ENCODE measurements at regions not wholly inside any gene's neighbourhood (a gene's known extent, or its start where the extent isn't known, plus 50 kb on each side); places are given as distances from the start of the nearest gene placed in this dataset.

GRCh38 chr21:27734146-27734545 is 767.3 kb upstream of the ADAMTS5 start:
- no peak overlapping the region for H2AFZ ChIP-seq (replicated peaks)
- no peak for DNase-seq (ENCODE audit: low spot score)
- H4K20me1 ChIP-seq (ENCODE audit: low read depth) = no peaks in the 10 kb centered on the region
- Mint-ChIP-seq H3K27me3 (ENCODE audit: insufficient read depth, low read depth) (no peaks in the 10 kb centered on the region), H3K9me3 (no peaks in the 10 kb centered on the region), H3K27ac (no peak overlapping the region), H3K4me3 (no peak overlapping the region), H3K36me3 (no peaks in the 10 kb centered on the region), H3K4me1 (no peaks in the 10 kb centered on the region)
- no peaks in the 10 kb centered on the region for H3K9me3 ChIP-seq (ENCODE audit: low read depth)
- no peaks in the 10 kb centered on the region for H3F3A ChIP-seq (ENCODE audit: low read depth)
- H3K4me2 ChIP-seq = no peak overlapping the region
- no peaks in the 10 kb centered on the region for H3K79me2 ChIP-seq (ENCODE audit: low read depth)
- H3K27me3 ChIP-seq = no peaks in the 10 kb centered on the region
- H3K4me3 ChIP-seq = no peak overlapping the region
- TF ChIP-seq EZH2 (IDR thresholded peaks at IDR 0.05) (no peak), EZH2phosphoT487 (IDR thresholded peaks at IDR 0.05) (no peak), CTCF (IDR thresholded peaks at IDR 0.05) (no peak)
- H3K4me1 ChIP-seq = no peaks in the 10 kb centered on the region
- H3K27ac ChIP-seq = no peak overlapping the region
- no peak overlapping the region for H3K9ac ChIP-seq
- no peaks in the 10 kb centered on the region for H3K36me3 ChIP-seq

- no peak overlapping the region for H3K27ac ChIP-seq
- no peaks in the 10 kb centered on the region for H3K27me3 ChIP-seq
- no peak overlapping the region for H3K4me3 ChIP-seq
- no peaks in the 10 kb centered on the region for H3K36me3 ChIP-seq
- DNase-seq (ENCODE audit: low spot score) = no peak
- H3K9ac ChIP-seq = no peak overlapping the region
- no peaks in the 10 kb centered on the region for H3K79me2 ChIP-seq (ENCODE audit: low read depth)
- H2AFZ ChIP-seq (replicated peaks) = no peak overlapping the region
- no peaks in the 10 kb centered on the region for H4K20me1 ChIP-seq (ENCODE audit: low read depth)
- H3K4me1 ChIP-seq = no peaks in the 10 kb centered on the region
- no peaks in the 10 kb centered on the region for H3K27me3 Mint-ChIP-seq (ENCODE audit: insufficient read depth, low read depth)
- no peaks in the 10 kb centered on the region for H3F3A ChIP-seq (ENCODE audit: low read depth)
- no peak overlapping the region for H3K4me3 Mint-ChIP-seq
- no peaks in the 10 kb centered on the region for H3K9me3 ChIP-seq (ENCODE audit: low read depth)
- H3K36me3 Mint-ChIP-seq = no peaks in the 10 kb centered on the region
- no peaks in the 10 kb centered on the region for H3K9me3 Mint-ChIP-seq
- no peak overlapping the region for H3K4me2 ChIP-seq
- no peaks in the 10 kb centered on the region for H3K4me1 Mint-ChIP-seq
- TF ChIP-seq CTCF (IDR thresholded peaks at IDR 0.05) (no peak), EZH2 (IDR thresholded peaks at IDR 0.05) (no peak), EZH2phosphoT487 (IDR thresholded peaks at IDR 0.05) (no peak)
- H3K27ac Mint-ChIP-seq = no peak overlapping the region
Observed at GRCh38 chr21:27725916-27726315, 759.0 kb upstream of the ADAMTS5 start.

- Mint-ChIP-seq H3K27me3 (ENCODE audit: insufficient read depth, low read depth) (no peaks in the 10 kb centered on the region), H3K36me3 (no peaks in the 10 kb centered on the region), H3K4me1 (no peaks in the 10 kb centered on the region), H3K9me3 (no peaks in the 10 kb centered on the region), H3K27ac (no peak overlapping the region), H3K4me3 (no peak overlapping the region)
- Histone ChIP-seq H3K79me2 (ENCODE audit: low read depth) (no peaks in the 10 kb centered on the region), H3K4me1 (no peaks in the 10 kb centered on the region), H4K20me1 (ENCODE audit: low read depth) (no peaks in the 10 kb centered on the region), H3F3A (ENCODE audit: low read depth) (no peaks in the 10 kb centered on the region), H3K4me3 (no peak overlapping the region), H3K4me2 (no peak overlapping the region), H3K9me3 (ENCODE audit: low read depth) (no peaks in the 10 kb centered on the region), H3K27ac (no peak overlapping the region), H3K27me3 (no peaks in the 10 kb centered on the region), H3K36me3 (no peaks in the 10 kb centered on the region), H3K9ac (no peak overlapping the region), H2AFZ (replicated peaks) (no peak overlapping the region)
- no peak for TF ChIP-seq EZH2phosphoT487 (IDR thresholded peaks at IDR 0.05)
- TF ChIP-seq EZH2 (IDR thresholded peaks at IDR 0.05) = no peak
- TF ChIP-seq CTCF (IDR thresholded peaks at IDR 0.05) = no peak
- DNase-seq (ENCODE audit: low spot score) = no peak
Observed at GRCh38 chr21:27722095-27722494, 755.2 kb upstream of the ADAMTS5 start.

GRCh38 chr21:27721675-27722074 is 754.8 kb upstream of the ADAMTS5 start:
- Mint-ChIP-seq H3K9me3 (no peaks in the 10 kb centered on the region), H3K4me1 (no peaks in the 10 kb centered on the region), H3K4me3 (no peak overlapping the region), H3K27me3 (ENCODE audit: insufficient read depth, low read depth) (no peaks in the 10 kb centered on the region), H3K36me3 (no peaks in the 10 kb centered on the region), H3K27ac (no peak overlapping the region)
- no peak overlapping the region for H3K4me2 ChIP-seq
- H3K79me2 ChIP-seq (ENCODE audit: low read depth) = no peaks in the 10 kb centered on the region
- no peak overlapping the region for H2AFZ ChIP-seq (replicated peaks)
- TF ChIP-seq EZH2phosphoT487 (IDR thresholded peaks at IDR 0.05) (no peak), EZH2 (IDR thresholded peaks at IDR 0.05) (no peak), CTCF (IDR thresholded peaks at IDR 0.05) (no peak)
- no peaks in the 10 kb centered on the region for H3K9me3 ChIP-seq (ENCODE audit: low read depth)
- H3F3A ChIP-seq (ENCODE audit: low read depth) = no peaks in the 10 kb centered on the region
- H3K27me3 ChIP-seq = no peaks in the 10 kb centered on the region
- no peak overlapping the region for H3K27ac ChIP-seq
- no peaks in the 10 kb centered on the region for H3K36me3 ChIP-seq
- H3K4me1 ChIP-seq = no peaks in the 10 kb centered on the region
- no peak for DNase-seq (ENCODE audit: low spot score)
- H4K20me1 ChIP-seq (ENCODE audit: low read depth) = no peaks in the 10 kb centered on the region
- no peak overlapping the region for H3K4me3 ChIP-seq
- H3K9ac ChIP-seq = no peak overlapping the region
